ENCODE measurements at regions not wholly inside any gene's neighbourhood (a gene's known extent, or its start where the extent isn't known, plus 50 kb on each side); places are given as distances from the start of the nearest gene placed in this dataset.
A peak's percentile ranks its signal among the peaks of the same experiment; 100 is the strongest.
"Not testable (repeated sequence)": the region's sequence is repeated elsewhere in the genome, so short reads cannot be mapped to it uniquely, and the experiment has no call there.

GRCh38 chr5:99061299-99061698 is 132.5 kb upstream of the CHD1 start:
- DNase-seq (ENCODE audit: low spot score) = no peak

GRCh38 chr5:99060306-99061261 is 131.8 kb upstream of the CHD1 start:
- peak; percentile 88 for DNase-seq (ENCODE audit: low spot score)

DNA sequence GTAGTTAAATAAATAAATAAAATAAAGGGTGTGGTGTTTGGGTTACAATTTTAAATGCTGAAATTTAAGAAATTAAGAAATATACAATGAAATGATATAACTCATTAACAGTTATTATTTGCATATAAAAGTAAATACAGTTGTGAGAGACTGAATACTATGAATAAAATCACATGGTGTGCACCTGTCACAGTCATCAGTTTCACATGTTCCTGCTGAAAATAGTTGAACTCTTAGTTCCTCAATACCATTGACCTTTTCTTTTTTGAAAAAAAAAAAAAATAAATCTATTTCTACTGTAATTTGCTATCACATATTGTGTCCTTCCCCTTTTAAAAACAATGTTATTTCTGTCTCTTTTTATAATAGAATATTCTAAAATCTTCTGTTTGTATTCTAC is 130.9 kb upstream of the CHD1 start:
- DNase-seq (ENCODE audit: low spot score) = no peak

DNA sequence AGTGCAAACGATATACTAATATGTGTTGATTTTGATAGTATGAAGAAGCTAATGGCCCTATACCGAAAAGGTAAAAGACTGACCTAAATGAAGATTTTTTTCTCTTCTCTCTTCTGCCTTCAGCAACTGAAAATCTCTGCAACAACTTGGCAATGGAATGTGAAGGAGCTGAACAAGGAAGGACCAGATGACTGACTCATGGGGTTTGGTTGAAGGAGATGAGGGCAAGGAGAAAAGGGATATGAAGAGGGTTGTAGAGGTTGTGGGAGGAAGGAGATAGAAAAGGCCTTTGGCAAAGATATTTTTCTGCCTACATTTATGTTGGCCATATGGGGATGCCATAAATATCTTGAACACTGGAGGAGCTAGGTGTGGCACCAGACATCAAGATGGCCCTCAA is 129.7 kb upstream of the CHD1 start:
- DNase-seq (ENCODE audit: low spot score) = no peak

DNA sequence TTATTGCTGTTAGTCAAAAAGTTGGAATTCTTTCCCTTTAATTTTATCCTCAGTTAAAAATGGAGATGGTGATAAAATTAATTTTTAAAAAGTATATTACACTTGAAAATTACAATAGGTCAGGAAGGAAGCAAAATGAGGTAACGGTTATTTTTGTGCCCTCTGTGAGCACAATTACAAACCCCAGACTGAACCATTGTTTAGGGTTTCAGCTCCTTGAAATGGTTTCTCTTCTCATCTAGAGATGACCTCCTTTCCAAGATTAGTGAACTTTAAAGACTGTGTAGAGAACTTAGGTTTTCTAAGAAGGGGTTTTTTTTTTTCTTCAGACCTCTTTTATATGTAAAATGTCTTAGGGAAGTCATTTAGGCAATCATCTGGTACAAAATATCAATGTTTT is 126.2 kb upstream of the CHD1 start:
- DNase-seq (ENCODE audit: low spot score) = no peak

DNA sequence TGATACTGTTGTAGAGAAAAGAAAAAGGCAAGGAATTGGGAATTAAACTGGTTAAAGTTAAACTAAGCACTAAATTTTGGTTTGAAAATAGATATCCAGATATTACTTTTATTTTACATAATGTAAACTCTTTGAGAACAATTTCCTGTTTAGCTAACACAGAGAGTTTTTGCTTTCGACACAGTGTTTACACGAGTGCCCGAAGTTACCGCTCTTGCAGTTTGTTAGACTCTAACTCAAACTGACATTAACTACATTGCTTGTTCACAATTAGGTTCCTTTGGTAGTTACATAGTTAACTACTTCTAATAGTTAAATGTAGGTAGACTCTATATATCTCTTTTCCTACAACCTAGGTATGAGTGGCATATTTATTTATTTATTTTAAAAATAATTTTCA is 117.1 kb upstream of the CHD1 start:
- DNase-seq (ENCODE audit: low spot score) = no peak

- not testable (repeated sequence) for DNase-seq (ENCODE audit: low spot score)
Measured at GRCh38 chr5:99043257-99043656, 114.5 kb upstream of the CHD1 start.

GRCh38 chr5:99037668-99038067 is 108.9 kb upstream of the CHD1 start:
- peak; percentile 70 for DNase-seq (ENCODE audit: low spot score)

- no peak for DNase-seq (ENCODE audit: low spot score)
Measured at GRCh38 chr5:99035942-99036341, 107.1 kb upstream of the CHD1 start.

GRCh38 chr5:99034336-99034735 is 105.5 kb upstream of the CHD1 start:
- no peak for DNase-seq (ENCODE audit: low spot score)

DNA sequence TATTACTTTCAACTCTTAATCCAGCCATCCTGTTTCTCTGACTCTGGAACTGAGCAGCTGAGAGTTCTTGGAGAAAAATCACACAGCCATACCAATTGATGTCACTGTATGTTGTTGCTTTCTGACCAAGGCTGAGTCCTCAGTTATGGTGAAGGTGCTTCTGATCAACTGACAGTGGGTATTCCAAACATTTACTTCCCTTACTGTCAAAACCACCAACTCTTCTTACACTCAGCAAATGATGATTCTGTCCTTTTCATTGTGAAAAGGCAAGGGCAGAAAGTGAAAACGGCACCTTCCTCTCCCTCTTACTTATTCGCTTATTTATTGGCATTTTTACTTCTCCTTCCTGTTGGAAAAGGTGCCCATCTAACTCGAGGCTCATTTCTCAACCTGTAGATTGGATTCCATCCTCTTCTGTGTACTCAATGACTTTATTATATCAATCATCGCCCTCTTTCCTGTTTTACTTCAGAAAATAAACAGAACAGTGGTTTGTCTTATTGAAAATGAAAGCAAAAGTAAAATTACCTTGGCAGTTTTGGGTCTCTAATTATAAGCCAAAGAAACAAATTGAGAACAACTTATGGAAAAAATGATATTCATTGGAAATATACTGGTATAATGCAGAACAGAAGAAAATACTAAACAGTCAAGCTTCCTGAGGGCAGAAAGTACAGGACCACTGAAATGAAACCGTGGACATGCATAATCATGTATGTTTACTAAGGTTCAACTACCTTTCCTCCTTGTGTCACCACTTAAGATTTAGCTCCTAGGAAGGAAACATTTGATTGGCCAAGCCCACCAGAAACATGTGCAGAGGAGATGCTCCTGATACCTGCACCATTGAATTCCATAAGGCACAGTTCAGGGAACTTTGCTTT is 104.5 kb upstream of the CHD1 start:
- DNase-seq (ENCODE audit: low spot score) = peak; percentile 38

DNA sequence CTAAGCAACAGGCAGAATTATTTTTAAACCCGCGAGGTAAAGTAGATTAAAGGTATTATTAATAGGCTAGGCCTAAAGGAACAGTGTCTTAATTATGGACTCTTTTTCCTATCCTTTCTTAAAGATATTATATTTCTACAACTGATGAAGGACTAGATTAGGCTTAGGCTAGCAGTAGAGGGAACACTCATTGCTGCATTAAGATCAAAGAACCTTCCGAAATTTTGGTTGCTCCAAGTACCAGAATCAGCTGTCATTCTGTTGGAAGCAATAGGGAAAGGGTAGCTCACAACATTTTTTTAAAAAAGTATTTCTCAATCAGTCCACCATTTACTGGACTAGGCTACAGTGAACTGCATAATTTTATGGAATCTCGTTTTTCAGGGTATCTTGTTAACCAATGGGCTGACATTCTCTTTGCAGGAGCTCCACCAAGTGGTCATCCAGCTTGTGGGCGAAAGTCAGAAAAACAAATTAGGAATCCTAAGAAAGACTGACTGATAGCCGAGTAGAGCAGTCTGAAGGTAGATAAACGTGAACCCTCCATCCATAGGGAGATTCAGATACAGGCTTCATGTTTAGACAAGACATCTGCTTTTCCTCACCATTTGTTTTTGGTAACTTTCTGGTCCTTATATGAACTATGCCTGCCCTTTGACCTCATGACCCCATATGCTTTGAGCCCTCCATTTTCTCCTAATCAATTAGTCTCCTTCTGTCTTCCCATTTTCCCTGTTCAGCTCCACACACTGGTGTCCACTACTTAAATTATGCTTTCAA is 103.6 kb upstream of the CHD1 start:
- peak; percentile 54 for DNase-seq (ENCODE audit: low spot score)

GRCh38 chr5:99030906-99031440 is 102.2 kb upstream of the CHD1 start:
- no peak for DNase-seq (ENCODE audit: low spot score)

- DNase-seq (ENCODE audit: low spot score) = no peak
Measured at GRCh38 chr5:99029172-99029571, 100.4 kb upstream of the CHD1 start.

DNA sequence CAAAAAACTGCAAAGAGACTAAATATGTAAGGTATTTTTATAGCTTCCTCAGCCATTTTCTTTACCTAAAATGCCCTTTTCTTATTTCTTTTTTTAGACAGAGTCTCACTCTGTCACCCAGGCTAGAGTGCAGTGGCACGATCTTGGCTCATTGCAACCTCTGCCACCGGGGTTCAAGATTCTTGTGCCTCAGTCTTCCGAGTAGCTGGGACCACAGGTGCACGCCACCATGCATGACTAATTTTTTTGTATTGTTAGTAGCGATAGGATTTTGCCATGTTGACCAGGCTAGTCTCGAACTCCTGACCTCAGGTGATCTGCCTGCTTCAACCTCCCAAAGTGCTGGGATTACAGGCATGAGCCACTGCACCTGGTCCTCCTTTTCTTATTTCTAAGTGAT is 99.4 kb upstream of the CHD1 start:
- not testable (repeated sequence) for DNase-seq (ENCODE audit: low spot score)

DNA sequence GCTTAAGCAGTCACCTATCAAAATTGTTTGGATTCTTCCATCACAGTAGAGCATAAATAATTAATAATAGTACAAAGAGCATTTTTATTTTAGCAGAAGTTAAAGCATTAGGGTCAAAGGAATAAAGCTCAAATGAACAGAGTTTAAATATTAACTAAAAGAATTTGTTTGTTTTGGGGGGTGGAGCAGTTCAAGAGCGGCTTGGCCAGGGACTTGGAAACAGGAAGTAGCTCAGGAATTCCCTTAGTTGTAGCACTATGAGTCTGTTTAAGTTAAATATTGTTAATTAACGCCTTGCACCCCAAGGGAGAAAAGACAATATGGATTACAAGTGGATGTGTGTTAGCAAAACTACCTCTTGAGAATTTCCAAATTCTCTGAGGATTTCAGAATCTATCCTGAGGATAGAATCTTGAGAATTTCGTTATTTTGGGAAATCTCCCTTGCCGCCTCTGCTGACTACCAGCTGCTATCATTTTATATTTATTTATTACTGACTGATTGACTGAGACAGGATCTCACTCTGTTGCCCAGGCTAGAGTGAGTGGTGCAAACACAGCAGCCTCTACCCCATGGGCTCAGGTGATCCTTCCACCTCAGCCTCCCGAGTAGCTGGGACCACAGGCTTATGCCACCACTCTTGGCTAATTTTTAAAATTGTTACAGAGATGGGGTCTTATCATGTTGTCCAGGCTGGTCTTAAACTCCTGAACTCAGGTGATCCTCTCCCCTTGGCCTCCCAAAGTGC is 96.7 kb upstream of the CHD1 start:
- no peak for DNase-seq (ENCODE audit: low spot score)

DNA sequence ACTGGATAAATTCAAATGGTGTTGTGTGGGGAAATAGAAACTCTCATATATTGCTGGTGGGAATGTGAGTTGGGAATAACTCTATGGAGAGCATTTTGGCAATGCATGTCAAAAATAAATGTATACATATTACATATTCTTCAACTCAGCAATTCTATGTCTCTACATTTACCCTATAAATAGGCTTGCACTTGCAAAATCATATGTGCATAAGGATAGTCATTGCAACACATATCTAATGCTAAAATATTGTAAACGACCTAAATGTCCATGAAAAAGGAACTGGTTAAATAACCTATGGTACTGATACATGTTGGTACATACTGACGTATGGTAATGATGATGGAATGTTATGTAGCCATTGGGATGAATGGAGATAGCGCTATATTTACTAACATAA is 94.5 kb upstream of the CHD1 start:
- no peak for DNase-seq (ENCODE audit: low spot score)

DNA sequence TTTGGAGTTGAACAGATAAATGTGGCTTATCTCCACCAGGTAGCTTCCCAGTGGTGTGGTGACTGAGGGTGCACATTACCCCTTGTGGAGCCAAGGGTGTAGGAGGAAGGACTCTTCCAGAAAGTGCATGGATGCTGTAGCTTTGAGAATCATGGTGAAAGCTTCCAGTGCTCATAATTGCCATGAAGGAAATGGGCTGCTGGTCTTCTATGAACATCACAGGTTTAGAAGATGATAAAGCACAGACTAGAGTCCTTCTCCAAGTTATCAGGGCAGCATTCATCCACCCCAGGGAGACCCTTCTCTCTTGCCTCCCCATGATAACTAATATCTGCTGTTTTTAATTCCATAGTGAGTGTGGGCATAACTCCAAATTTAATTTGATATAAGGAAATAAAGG is 93.4 kb upstream of the CHD1 start:
- no peak for DNase-seq (ENCODE audit: low spot score)

DNA sequence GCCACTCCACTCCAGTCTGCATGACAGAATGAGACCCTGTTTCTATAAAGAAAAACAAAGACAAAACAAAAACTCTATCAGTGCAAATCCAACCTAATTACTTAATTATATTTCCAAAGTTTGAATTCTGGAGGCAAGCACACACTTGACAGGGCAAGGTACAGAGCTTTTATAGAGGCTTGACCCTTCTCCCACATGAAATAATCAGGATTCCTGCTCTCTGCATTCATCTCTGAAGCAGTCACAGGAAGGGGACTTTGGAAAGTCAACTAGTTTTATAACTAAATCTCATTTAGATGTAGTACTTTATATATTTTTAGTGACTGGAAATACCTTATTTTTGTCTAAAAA is 91.9 kb upstream of the CHD1 start:
- no peak for DNase-seq (ENCODE audit: low spot score)

DNA sequence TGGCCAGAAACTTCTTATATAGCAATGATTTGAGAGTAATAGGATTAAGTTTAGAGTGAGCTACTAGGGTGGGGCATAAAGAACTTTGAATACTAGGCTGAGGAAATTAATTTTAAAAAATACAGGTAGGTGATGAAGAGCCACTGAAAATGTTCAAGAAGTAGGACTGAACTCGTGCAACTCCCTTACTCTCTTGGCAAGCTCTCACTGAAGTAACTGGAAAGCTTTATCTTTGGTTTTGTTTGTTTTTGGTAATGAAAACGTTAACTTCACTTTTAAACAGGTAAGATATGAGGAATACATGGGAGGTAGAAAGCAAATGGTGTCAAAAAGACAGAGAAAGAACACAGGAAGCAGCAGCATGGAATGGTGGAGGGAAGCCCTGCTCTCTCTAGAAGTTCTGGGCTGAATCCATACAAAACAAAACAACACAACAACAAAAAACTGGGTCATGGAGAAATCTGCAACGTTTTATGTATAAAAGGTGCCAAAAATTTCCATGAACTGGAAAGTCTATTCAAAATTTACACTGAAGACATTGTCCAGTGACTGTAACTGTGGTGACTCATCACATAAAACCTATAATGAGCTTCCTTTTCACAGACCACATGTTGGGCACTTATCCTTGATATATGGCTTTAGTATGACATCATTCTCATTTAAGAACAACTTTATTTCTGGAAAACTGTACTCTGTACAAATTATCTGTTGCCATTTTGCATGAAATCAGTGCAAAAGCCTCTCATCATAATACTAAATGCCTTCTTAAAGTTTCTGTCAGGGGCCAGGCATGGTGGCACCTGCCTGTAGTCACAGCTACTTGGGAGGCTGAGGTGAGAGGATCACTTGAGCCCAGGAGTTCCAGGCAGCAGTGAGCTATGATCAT is 91.2 kb upstream of the CHD1 start:
- DNase-seq (ENCODE audit: low spot score) = no peak
